ENCODE measurements at regions not wholly inside any gene's neighbourhood (a gene's known extent, or its start where the extent isn't known, plus 50 kb on each side); places are given as distances from the start of the nearest gene placed in this dataset.
A peak's percentile ranks its signal among the peaks of the same experiment; 100 is the strongest.
"Not testable (repeated sequence)": the region's sequence is repeated elsewhere in the genome, so short reads cannot be mapped to it uniquely, and the experiment has no call there.

- Histone ChIP-seq H3K27me3 (ENCODE audit: control insufficient read depth in 2 of 2, insufficient read depth in 2 of 2, low read length in 2 of 2) (no peaks in the 10 kb centered on the region), H3K4me2 (replicated peaks; ENCODE audit: extremely low read depth, low read length, poor library complexity, severe bottlenecking) (no peak overlapping the region), H3K79me2 (ENCODE audit: insufficient read depth, low read length) (no peaks in the 10 kb centered on the region), H3K27ac (ENCODE audit: low read depth in 1 of 2, low read length in 2 of 2) (no peak overlapping the region), H3K9ac (ENCODE audit: insufficient read depth, low read length, poor library complexity, severe bottlenecking) (no peak overlapping the region), H3K9me3 (replicated peaks in 1 of 2; ENCODE audit: control insufficient read depth in 1 of 2, insufficient read depth in 1 of 2, low read length in 2 of 2) (no peaks in the 10 kb centered on the region), H3K4me1 (ENCODE audit: control insufficient read depth in 1 of 2, insufficient read depth in 2 of 2, low read length in 2 of 2) (peaks cover 19 to 27% of the 10 kb centered on the region in 2 donors), H2AFZ (ENCODE audit: insufficient read depth, low read depth, low read length, poor library complexity, severe bottlenecking) (no peak overlapping the region), H3K36me3 (replicated peaks in 1 of 2; ENCODE audit: control insufficient read depth in 1 of 2, insufficient read depth in 2 of 2, low read length in 2 of 2) (no peaks in the 10 kb centered on the region), H4K20me1 (ENCODE audit: insufficient read depth, low read length) (no peaks in the 10 kb centered on the region), H3K4me3 (replicated peaks in 1 of 3; ENCODE audit: low read depth in 2 of 3, low read length in 3 of 3) (no peak overlapping the region)
- intact Hi-C loops (cut with micrococcal nuclease): no loop called here
- Mint-ChIP-seq H3K36me3 (peaks cover 0 to 2% of the 10 kb centered on the region in 2 donors), H3K27me3 (ENCODE audit: low read depth in 3 of 3) (peaks cover 3 to 16% (median 5%) of the 10 kb centered on the region in 3 donors), H3K27ac (peak overlapping the region in 1 of 7 donors; percentile 30), H3K9me3 (no peaks in the 10 kb centered on the region), H3K4me3 (no peak overlapping the region), H3K4me1 (peaks cover 34% of the 10 kb centered on the region)
- TF ChIP-seq, protein P1, sequence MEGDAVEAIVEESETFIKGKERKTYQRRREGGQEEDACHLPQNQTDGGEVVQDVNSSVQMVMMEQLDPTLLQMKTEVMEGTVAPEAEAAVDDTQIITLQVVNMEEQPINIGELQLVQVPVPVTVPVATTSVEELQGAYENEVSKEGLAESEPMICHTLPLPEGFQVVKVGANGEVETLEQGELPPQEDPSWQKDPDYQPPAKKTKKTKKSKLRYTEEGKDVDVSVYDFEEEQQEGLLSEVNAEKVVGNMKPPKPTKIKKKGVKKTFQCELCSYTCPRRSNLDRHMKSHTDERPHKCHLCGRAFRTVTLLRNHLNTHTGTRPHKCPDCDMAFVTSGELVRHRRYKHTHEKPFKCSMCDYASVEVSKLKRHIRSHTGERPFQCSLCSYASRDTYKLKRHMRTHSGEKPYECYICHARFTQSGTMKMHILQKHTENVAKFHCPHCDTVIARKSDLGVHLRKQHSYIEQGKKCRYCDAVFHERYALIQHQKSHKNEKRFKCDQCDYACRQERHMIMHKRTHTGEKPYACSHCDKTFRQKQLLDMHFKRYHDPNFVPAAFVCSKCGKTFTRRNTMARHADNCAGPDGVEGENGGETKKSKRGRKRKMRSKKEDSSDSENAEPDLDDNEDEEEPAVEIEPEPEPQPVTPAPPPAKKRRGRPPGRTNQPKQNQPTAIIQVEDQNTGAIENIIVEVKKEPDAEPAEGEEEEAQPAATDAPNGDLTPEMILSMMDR (IDR thresholded peaks at IDR 0.05): no peak
- whole genome bisulfite sequencing (ENCODE audit: insufficient coverage): 43% methylated on average over 6 of the region's 15 CpGs
- DNase-seq: no peak
These were observed 131.0 kb upstream of the NCOR2 start for GRCh38 chr12:124698211-124698997.

- H3K4me3 ChIP-seq (replicated peaks in 1 of 3; ENCODE audit: low read depth in 2 of 3, low read length in 3 of 3); H3K36me3 Mint-ChIP-seq; H3K9me3 Mint-ChIP-seq; H3K79me2 ChIP-seq (ENCODE audit: insufficient read depth, low read length); H3K36me3 ChIP-seq (replicated peaks in 1 of 2; ENCODE audit: control insufficient read depth in 1 of 2, insufficient read depth in 2 of 2, low read length in 2 of 2); H3K9ac ChIP-seq (ENCODE audit: insufficient read depth, low read length, poor library complexity, severe bottlenecking); H3K27me3 ChIP-seq (ENCODE audit: control insufficient read depth in 2 of 2, insufficient read depth in 2 of 2, low read length in 2 of 2); H3K4me2 ChIP-seq (replicated peaks; ENCODE audit: extremely low read depth, low read length, poor library complexity, severe bottlenecking); H4K20me1 ChIP-seq (ENCODE audit: insufficient read depth, low read length); intact Hi-C loops (cut with micrococcal nuclease); H2AFZ ChIP-seq (ENCODE audit: insufficient read depth, low read depth, low read length, poor library complexity, severe bottlenecking); H3K9me3 ChIP-seq (replicated peaks in 1 of 2; ENCODE audit: control insufficient read depth in 1 of 2, insufficient read depth in 1 of 2, low read length in 2 of 2); DNase-seq; H3K27ac ChIP-seq (ENCODE audit: low read depth in 1 of 2, low read length in 2 of 2); H3K4me3 Mint-ChIP-seq; H3K27ac Mint-ChIP-seq: not testable (repeated sequence)
- peaks cover 12 to 20% of the 10 kb centered on the region in 2 donors for H3K4me1 ChIP-seq (ENCODE audit: control insufficient read depth in 1 of 2, insufficient read depth in 2 of 2, low read length in 2 of 2)
- 87% methylated on average over 7 of the region's 11 CpGs for WGBS (ENCODE audit: insufficient coverage)
- Mint-ChIP-seq H3K4me1 (peaks cover 28% of the 10 kb centered on the region), H3K27me3 (ENCODE audit: low read depth in 3 of 3) (peaks cover 3 to 15% (median 5%) of the 10 kb centered on the region in 3 donors)
These were observed 130.3 kb upstream of the NCOR2 start for GRCh38 chr12:124697722-124698121.

Data from CD14-positive monocyte (primary cell).